DND-41 (cell line): ENCODE measurements at regions not wholly inside any gene's neighbourhood (a gene's known extent, or its start where the extent isn't known, plus 50 kb on each side); places are given as distances from the start of the nearest gene placed in this dataset.

Experiments
- EZH2 ChIP-seq: IDR thresholded peaks from 3 replicates; pipeline ENCODE4 v1.6.1; 2012; ENCODE audit warnings: borderline replicate concordance, low read depth, mild to moderate bottlenecking, moderate library complexity, low read length, inconsistent platforms; ENCODE audit not compliant: severe bottlenecking
- TF ChIP-seq, protein P1 (sequence below): IDR thresholded peaks from 2 replicates; pipeline ENCODE4 v1.5.1; 2012; ENCODE audit warnings: borderline replicate concordance, low read length, moderate library complexity, mild to moderate bottlenecking; ENCODE audit not compliant: poor library complexity, severe bottlenecking; ENCODE audit errors: extremely low read depth

DNA sequence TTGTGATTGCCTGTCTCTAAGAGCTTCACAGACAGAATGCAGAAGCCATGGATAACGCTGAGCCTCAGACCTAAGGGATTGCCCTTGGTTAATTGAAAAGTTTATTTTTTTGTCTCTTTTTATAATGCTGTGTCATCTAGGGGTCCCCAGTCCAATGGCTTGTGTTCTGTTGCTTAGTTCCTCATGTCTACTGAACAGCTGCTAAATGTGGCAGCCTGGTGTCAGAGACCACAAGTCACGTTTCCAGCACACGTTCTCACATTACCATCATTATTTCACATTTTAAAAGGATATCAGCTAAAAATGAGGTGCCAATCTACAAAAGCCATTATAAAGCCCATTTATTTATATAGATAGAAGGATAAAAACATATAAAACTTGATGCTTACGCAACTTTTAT lies 1362.0 kb downstream of the PCDH9 start:
- TF ChIP-seq, protein P1, sequence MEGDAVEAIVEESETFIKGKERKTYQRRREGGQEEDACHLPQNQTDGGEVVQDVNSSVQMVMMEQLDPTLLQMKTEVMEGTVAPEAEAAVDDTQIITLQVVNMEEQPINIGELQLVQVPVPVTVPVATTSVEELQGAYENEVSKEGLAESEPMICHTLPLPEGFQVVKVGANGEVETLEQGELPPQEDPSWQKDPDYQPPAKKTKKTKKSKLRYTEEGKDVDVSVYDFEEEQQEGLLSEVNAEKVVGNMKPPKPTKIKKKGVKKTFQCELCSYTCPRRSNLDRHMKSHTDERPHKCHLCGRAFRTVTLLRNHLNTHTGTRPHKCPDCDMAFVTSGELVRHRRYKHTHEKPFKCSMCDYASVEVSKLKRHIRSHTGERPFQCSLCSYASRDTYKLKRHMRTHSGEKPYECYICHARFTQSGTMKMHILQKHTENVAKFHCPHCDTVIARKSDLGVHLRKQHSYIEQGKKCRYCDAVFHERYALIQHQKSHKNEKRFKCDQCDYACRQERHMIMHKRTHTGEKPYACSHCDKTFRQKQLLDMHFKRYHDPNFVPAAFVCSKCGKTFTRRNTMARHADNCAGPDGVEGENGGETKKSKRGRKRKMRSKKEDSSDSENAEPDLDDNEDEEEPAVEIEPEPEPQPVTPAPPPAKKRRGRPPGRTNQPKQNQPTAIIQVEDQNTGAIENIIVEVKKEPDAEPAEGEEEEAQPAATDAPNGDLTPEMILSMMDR = no peak
- no peak for TF ChIP-seq EZH2
